GM20431 (cell line): ENCODE measurements at regions not wholly inside any gene's neighbourhood (a gene's known extent, or its start where the extent isn't known, plus 50 kb on each side); places are given as distances from the start of the nearest gene placed in this dataset.
"Not testable (repeated sequence)": the region's sequence is repeated elsewhere in the genome, so short reads cannot be mapped to it uniquely, and the experiment has no call there.

Source experiments
- in situ Hi-C: fragments of 300-500 bp; cut with MseI, MboI; formaldehyde crosslinking; loops from one replicate; pipeline ENCODE4 v1.15.0; 2020; ENCODE audit warnings: low sequenced_read_pairs; ENCODE audit not compliant: unreplicated experiment

DNA sequence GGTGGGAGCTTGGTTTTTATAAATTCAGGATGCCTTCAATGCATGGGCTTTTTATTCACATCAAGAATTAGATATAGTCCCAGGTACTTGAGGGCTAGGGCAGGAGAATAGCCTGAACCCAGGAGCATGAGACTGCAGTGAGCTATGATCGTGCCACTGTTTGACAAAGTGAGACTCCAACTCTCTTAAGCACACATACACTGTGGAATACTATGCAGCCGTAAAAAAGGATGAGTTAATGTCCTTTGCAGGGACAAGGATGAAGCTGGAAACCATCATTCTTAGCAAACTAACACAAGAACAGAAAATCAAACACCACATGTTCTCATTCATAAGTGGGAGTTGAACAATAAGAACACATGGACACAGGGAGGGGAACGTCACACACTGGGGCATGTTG lies 470.0 kb downstream of the SETD4 start:
- in situ Hi-C loops = not testable (repeated sequence)

DNA sequence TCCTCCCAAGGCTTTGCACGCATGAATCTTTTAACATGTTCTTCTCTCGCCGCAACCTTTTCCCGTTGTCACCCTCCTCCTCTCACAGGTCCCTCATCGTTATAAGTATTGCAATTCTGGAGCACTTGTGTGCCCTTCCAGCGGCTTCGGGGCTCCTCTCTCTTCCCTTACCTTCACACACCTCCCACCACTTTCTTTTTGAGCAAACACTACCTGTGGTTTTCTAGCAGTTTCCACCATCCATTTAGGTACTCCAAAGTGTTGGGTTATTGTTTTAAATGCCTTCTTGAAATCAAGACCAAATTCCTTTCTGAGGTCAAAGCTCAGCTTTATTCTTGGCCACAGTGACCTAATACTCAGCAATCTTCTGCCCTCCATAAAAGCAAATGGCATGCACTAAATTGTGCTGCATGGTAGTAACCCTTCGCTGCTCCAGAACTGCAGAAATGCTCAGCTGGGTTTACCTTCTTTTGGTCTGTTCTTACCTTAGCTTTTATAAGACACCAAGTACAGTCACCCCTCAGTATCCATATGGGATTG lies 472.4 kb downstream of the SETD4 start:
- in situ Hi-C loops = no loop called here

GRCh38 chr21:35586305-35586704 lies 474.0 kb downstream of the SETD4 start:
- in situ Hi-C loops = no loop called here

GRCh38 chr21:35585878-35586277 lies 474.4 kb downstream of the SETD4 start:
- in situ Hi-C loops = no loop called here

GRCh38 chr21:35585155-35585554 lies 475.2 kb downstream of the SETD4 start:
- in situ Hi-C loops = no loop called here

DNA sequence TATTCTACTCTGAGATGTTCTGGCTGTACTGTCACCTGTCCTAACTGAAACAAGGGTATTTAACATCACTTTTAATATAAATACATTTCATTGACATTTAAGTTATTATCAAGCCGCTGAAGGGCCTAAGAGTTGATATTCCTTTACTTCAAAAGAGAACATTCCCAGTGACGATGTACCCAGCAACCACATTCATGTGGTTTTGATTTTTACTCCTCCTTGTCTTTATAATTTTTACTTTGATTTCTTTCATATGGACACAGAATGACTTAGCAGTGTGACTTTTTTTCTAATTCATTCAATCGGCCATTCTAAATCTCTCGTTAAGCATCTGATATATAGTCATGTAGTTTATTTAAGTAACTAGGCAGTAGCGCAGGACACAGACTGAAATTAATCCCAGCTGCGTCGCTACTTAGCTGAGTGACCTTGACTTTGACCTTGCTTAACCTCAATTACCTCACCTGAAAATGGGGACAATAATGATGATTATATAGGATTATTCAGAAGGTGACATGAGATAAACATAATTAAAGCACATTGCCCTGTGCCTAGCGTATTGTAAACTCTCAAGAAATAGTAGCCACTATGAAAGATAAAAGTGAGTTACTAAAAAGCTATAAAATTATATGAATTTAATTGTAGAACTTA lies 476.6 kb downstream of the SETD4 start:
- in situ Hi-C loops = no loop called here

- in situ Hi-C loops = no loop called here
Observed at GRCh38 chr21:35582731-35583130, 477.6 kb downstream of the SETD4 start.

DNA sequence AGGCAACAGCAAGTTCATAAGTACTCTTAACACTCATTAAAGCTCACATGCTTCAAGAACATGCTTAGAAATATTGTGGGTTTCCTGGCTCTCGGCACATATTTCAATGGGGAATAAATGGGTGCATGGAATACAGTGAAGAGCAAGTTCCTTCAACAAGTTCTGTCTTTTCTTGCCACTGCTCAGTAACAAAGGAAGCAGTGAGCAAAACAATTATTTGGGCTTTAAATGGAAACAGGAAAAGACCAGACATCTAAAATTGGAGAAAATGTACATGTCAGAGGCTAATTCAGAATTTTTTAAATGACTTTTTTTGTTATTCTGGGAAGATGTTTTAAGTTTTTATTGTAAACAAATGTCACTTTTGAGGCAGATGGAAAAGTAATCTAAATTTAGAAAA lies 478.7 kb downstream of the SETD4 start:
- in situ Hi-C loops = no loop called here

GRCh38 chr21:35579520-35580293 lies 480.6 kb downstream of the SETD4 start:
- in situ Hi-C loops = no loop called here

- in situ Hi-C loops = no loop called here
Observed at GRCh38 chr21:35578831-35579471, 481.4 kb downstream of the SETD4 start.

DNA sequence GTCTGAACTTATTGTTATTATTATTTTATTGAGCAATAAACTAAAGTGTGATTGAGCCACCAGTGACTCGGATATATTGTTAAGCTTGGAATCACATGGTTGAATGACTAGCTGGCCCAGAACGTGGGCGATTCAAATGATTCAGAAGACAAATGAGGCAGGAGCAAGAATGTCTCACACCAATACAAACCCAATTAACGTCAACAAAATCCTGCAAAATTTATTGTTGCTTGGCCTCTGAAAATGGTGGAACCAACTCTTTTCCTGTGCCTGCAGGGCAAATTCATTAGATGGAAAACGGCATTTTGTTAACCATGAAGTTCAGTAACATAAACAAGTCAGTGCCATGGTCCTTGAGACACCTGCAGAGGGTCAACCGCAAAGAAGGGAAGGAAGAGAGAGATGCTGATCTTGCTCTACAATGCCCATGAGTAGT lies 482.0 kb downstream of the SETD4 start:
- in situ Hi-C loops = no loop called here

DNA sequence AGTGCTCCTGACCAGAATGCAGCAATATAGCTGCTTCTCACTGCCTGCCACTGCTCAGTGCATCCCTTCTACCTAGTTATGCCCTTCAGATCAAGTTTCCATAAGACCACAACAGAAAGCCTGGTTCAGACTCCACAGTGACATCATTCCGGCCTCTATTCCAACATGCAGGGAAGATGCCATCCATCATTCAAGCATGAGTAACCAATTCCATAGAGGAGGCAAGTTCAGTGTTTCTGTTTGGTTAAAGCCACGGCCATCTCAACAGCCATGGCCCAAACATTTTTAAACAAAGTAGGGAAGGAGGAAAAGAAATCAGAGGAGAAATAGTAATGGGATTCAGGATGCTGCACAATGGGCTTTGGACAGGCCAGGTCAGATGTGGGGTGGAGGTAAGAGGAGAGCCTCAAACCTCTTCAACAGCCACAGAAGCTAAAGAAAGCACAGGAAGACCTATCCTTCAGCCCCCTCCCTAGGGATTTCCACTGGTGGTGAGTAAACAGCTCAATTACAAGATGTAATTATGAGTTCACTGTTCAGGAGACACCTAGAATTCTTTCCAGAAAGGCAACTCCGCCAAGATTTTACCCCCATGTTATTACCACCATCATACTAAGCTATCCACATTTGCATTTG lies 484.9 kb downstream of the SETD4 start:
- in situ Hi-C loops = no loop called here

DNA sequence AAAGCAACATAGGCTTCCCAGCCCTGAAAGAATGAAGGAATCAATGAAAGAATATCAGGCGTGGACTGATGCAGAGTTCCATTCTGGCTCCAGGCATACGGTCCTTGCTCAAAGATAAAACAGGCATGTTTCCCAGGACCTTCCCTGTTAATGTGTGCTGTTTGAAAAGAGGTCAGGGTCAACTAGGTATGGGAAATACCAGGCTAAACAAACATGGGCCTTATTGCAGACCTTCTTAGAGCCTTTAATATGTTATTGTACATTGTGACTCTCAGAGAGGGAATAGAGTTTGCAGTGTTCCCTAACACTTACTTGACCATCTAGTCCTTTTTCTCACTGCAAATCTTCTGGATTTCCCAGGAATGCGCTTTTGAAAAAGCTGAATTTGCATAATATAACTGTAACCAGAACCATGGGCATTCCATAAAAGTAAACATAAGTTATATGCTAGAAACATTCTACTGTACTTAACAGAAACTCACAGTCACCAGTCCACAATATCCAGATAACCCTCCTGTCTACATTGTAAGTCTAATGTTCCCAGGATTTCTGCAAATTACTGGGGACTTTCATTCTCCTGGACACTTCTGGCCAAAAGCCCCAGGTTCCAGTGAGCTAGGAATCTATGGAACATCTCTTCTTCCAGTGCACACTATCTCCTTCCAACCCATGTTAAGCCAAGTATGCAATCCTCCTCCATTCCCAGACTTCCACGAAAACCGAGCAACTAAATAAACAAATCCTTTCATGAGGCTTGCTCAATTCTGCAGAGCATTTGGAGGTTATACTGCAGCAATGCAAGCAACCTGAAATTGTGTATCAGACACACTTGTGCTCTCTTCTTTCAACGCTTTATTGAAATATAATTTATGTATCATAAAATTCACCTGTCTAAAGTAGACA lies 486.6 kb downstream of the SETD4 start:
- in situ Hi-C loops = no loop called here

DNA sequence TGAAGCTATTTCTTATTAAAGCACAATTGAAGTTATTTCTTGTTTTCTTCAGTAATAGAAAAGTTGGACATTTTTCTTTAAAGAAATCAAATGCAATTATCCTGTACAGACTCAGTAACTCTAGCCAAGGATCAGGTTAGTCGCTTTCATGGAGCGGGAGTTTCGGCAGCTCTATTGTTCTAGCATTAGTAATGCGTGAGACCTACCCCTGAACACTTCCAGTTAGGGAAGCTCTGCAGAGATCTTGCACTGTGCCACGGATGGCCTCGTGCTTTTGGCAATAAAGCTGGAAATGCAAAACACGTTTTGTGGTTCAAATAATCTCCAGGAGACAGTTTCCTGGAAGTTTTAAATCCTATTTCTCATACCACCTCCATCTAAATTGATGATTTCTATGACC lies 488.4 kb downstream of the SETD4 start:
- in situ Hi-C loops = no loop called here

GRCh38 chr21:35568643-35569042 lies 491.7 kb downstream of the SETD4 start:
- in situ Hi-C loops = no loop called here

DNA sequence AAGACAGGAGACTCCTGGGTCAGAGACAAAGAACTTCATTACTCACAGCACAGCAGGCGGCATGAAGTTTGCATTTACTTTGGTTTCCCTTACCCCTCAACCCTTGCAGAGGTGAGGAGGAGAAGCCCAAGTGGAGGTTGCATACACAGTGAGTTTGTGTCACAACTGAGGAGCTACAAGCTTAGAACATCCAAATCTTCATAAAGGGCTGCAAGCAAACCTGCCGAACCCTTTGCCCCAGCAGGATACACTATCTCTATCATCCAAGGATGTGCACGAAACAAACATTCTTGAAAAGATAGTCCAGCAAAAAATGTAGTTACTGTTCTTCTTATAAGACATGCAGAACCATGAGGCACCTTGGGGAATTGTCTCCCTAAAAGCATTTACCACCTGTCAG lies 493.5 kb downstream of the SETD4 start:
- in situ Hi-C loops = no loop called here

DNA sequence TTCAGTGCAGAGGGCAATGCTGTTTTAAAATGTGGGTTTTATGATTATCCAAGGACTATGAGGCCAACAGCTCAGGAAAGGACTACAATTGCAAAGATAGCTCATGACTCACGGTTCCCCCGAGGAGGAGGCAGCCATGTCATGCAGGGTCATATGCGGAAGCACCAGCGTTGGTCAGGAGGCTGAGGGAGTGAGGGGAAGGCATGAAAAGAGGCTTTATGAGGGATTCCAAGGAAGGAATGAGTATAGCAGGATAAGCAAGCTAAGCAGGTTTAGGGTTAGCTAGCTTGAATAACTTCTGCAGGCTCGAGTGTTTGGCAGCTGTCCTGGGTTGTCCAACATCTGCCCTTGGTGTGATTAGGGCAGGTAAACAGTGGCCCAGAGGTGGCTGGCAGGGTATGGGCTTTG lies 495.1 kb downstream of the SETD4 start:
- in situ Hi-C loops = no loop called here

- in situ Hi-C loops = no loop called here
Observed at GRCh38 chr21:35563885-35564451, 496.4 kb downstream of the SETD4 start.

DNA sequence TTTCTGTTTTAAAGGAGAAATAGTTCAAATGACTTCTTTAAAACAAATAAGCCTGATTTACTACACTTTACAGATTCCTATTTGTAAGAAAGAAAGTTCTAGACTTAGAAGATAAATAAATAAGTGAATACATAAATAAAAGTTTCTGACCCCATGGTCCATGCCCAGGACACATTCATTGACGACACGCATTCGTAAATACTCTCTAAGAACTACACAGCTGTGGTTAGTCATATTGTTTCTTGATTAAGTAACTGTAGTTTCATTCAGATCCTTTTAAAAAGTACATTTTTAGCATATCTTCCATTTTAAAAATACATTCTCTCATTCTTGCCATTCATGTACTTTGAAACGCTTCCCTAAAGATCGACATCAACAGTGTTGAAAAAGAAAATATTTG lies 497.4 kb downstream of the SETD4 start:
- in situ Hi-C loops = no loop called here
